IMR-90 (cell line): ENCODE measurements at regions not wholly inside any gene's neighbourhood (a gene's known extent, or its start where the extent isn't known, plus 50 kb on each side); places are given as distances from the start of the nearest gene placed in this dataset.

Experiments used
- ATAC-seq: fragments of 200-7000 bp; cut with Tn5 transposase; 2 replicates; pipeline ENCODE4 v1.9.1; 2020; ENCODE audit warnings: low read depth, mild to moderate bottlenecking, moderate library complexity
- BruUV-seq: library from RNA; stranded (reverse); fragments of 400-500 nt; replicated peaks from 2 replicates; lab custom pipeline; 2021; lab: Mats Ljungman, UMichigan
- CTCF ChIA-PET: fragments of 300-600 bp; formaldehyde crosslinking; extraction: SDS; loops from one replicate; lab custom pipeline; 2021; ENCODE audit warnings: antibody characterized with exemption; lab: Yijun Ruan, JAX
- POLR2A ChIA-PET: fragments of 300-600 bp; sonication (Branson Sonifier 250); formaldehyde crosslinking; loops from one replicate; lab custom pipeline; 2022; ENCODE audit warnings: antibody characterized with exemption; ENCODE audit not compliant: unreplicated experiment; lab: Charles Lee
- DNase-seq: peaks from one replicate; pipeline ENCODE4 v3.0.0; 2013
- H2AFZ ChIP-seq: replicated peaks from 2 replicates; pipeline ENCODE3; 2013; ENCODE audit warnings: low read length, mild to moderate bottlenecking; ENCODE audit not compliant: poor library complexity
- H2AK5ac ChIP-seq: 2 replicates; pipeline ENCODE4 v1.6.1; 2013; ENCODE audit warnings: low read depth, low read length, inconsistent platforms
- H2AK9ac ChIP-seq: replicated peaks from 2 replicates; pipeline ENCODE3; 2013; ENCODE audit warnings: mild to moderate bottlenecking, low read depth, low read length, moderate library complexity; ENCODE audit not compliant: poor library complexity
- H2BK120ac ChIP-seq: 2 replicates; pipeline ENCODE4 v1.6.1; 2013; ENCODE audit warnings: low read depth, low read length, inconsistent platforms
- H2BK15ac ChIP-seq: 3 replicates; pipeline ENCODE4 v1.6.1; 2013; ENCODE audit warnings: low read depth, low read length, inconsistent platforms
- H2BK20ac ChIP-seq: 2 replicates; pipeline ENCODE4 v1.6.1; 2013; ENCODE audit warnings: low read depth, mild to moderate bottlenecking, inconsistent platforms, low read length, moderate library complexity
- H2BK5ac ChIP-seq: 2 replicates; pipeline ENCODE4 v1.6.1; 2013; ENCODE audit warnings: mild to moderate bottlenecking, low read depth, low read length, inconsistent platforms; ENCODE audit not compliant: poor library complexity, severe bottlenecking
- H3K14ac ChIP-seq: replicated peaks from 2 replicates; pipeline ENCODE4 v1.6.1; 2013; ENCODE audit warnings: low read depth, low read length, inconsistent platforms
- H3K18ac ChIP-seq: 2 replicates; pipeline ENCODE4 v1.6.1; 2013; ENCODE audit warnings: low read depth, low read length, control low read depth
- H3K23ac ChIP-seq: 2 replicates; pipeline ENCODE4 v1.6.1; 2013; ENCODE audit warnings: low read depth, low read length, inconsistent platforms
- H3K27ac ChIP-seq: 2 replicates; pipeline ENCODE4 v1.5.1; 2013; ENCODE audit warnings: mild to moderate bottlenecking, control low read depth, low read length; ENCODE audit not compliant: insufficient read depth
- H3K27me3 ChIP-seq: 2 replicates; pipeline ENCODE4 v1.6.1; 2013; ENCODE audit warnings: low read length; ENCODE audit not compliant: control insufficient read depth, insufficient read depth
- H3K36me3 ChIP-seq: 2 replicates; pipeline ENCODE4 v1.6.1; 2013; ENCODE audit warnings: low read length, mixed read lengths; ENCODE audit not compliant: control insufficient read depth, insufficient read depth
- H3K4ac ChIP-seq: 2 replicates; pipeline ENCODE4 v1.6.1; 2013; ENCODE audit warnings: low read depth, low read length, inconsistent platforms
- H3K4me1 ChIP-seq: 2 replicates; pipeline ENCODE4 v1.6.1; 2013; ENCODE audit warnings: low read length, mixed read lengths; ENCODE audit not compliant: control insufficient read depth, insufficient read depth
- H3K4me2 ChIP-seq: 2 replicates; pipeline ENCODE4 v1.6.1; 2013; ENCODE audit warnings: low read depth, mild to moderate bottlenecking, control low read depth, low read length, moderate library complexity
- H3K4me3 ChIP-seq: 2 replicates; pipeline ENCODE4 v1.5.1; 2013; ENCODE audit warnings: low read depth, mild to moderate bottlenecking, control low read depth, low read length, moderate library complexity; ENCODE audit not compliant: insufficient read depth
- H3K56ac ChIP-seq: 2 replicates; pipeline ENCODE4 v1.6.1; 2013; ENCODE audit warnings: low read length, inconsistent platforms; ENCODE audit not compliant: insufficient read depth; ENCODE audit errors: extremely low read depth
- H3K79me1 ChIP-seq, 2 experiments: 2 replicates each; pipeline ENCODE4 v1.6.1; 2013; ENCODE audit warnings: low read length in 2 of 2, inconsistent platforms in 1 of 2, low read depth in 1 of 2
- H3K9ac ChIP-seq: 2 replicates; pipeline ENCODE4 v1.6.1; 2013; ENCODE audit warnings: low read depth, low read length, control low read depth
- H3K9me1 ChIP-seq: 2 replicates; pipeline ENCODE4 v1.6.1; 2013; ENCODE audit warnings: low read length, inconsistent platforms; ENCODE audit not compliant: insufficient read depth
- H3K9me3 ChIP-seq: 2 replicates; pipeline ENCODE4 v1.6.1; 2013; ENCODE audit warnings: low read length; ENCODE audit not compliant: control insufficient read depth, insufficient read depth
- H4K20me1 ChIP-seq: 2 replicates; pipeline ENCODE4 v1.6.1; 2013; ENCODE audit warnings: low read length, inconsistent platforms; ENCODE audit not compliant: insufficient read depth
- H4K5ac ChIP-seq: 2 replicates; pipeline ENCODE4 v1.6.1; 2013; ENCODE audit warnings: mild to moderate bottlenecking, low read depth, low read length, control low read depth
- H4K8ac ChIP-seq, 2 experiments: 2 replicates each; pipeline ENCODE4 v1.6.1; 2013; ENCODE audit warnings: low read depth in 2 of 2, low read length in 2 of 2, control low read depth in 1 of 2, inconsistent platforms in 1 of 2
- H4K91ac ChIP-seq: 2 replicates; pipeline ENCODE4 v1.6.1; 2013; ENCODE audit warnings: low read depth, low read length, inconsistent platforms; ENCODE audit not compliant: insufficient read depth
- BHLHE40 ChIP-seq: fragments of 150-350 bp; IDR thresholded peaks from 2 replicates; pipeline ENCODE4 v1.6.1; 2016; ENCODE audit warnings: mild to moderate bottlenecking, low read depth, low read length
- MAZ ChIP-seq: IDR thresholded peaks from 2 replicates; pipeline ENCODE4 v1.6.1; 2012; ENCODE audit warnings: low read depth, mild to moderate bottlenecking, low read length, improper control_type of control experiment, moderate library complexity, borderline replicate concordance
- MXI1 ChIP-seq: IDR thresholded peaks from 2 replicates; pipeline ENCODE4 v1.6.1; 2012; ENCODE audit warnings: low read depth, mild to moderate bottlenecking, low read length, moderate library complexity, borderline replicate concordance
- NFE2L2 ChIP-seq: fragments of 150-350 bp; IDR thresholded peaks from 2 replicates; pipeline ENCODE4 v1.6.1; 2016; ENCODE audit warnings: low read depth, mild to moderate bottlenecking, low read length
- POLR2A ChIP-seq: IDR thresholded peaks from 2 replicates; pipeline ENCODE4 v1.6.1; 2012; ENCODE audit warnings: mild to moderate bottlenecking, low read depth, low read length
- RAD21 ChIP-seq: IDR thresholded peaks from 2 replicates; pipeline ENCODE4 v1.6.1; 2012; ENCODE audit warnings: low read length, improper control_type of control experiment
- RFX5 ChIP-seq: IDR thresholded peaks from 2 replicates; pipeline ENCODE4 v1.8.0; 2012; ENCODE audit warnings: low read depth, mild to moderate bottlenecking, low read length, moderate library complexity
- dilution Hi-C: fragments of 300-500 bp; cut with HindIII; formaldehyde crosslinking; loops from one replicate; pipeline ENCODE4 v1.14.3; 2018; ENCODE audit warnings: low sequenced_read_pairs; ENCODE audit not compliant: unreplicated experiment
- in situ Hi-C: fragments of 300-500 bp; cut with MboI; formaldehyde crosslinking; loops from 3 replicates; pipeline ENCODE4 v1.14.3; 2019; ENCODE audit warnings: low sequenced_read_pairs, inconsistent platforms, mixed read lengths
- intact Hi-C: fragments of 100-400 bp; cut with micrococcal nuclease; formaldehyde crosslinking; loops from 2 replicates; pipeline ENCODE4 v1.10.0; 2022

- no peak for ATAC-seq
- in situ Hi-C loops, result loop anchor here (10.0 kb wide), 3 partner anchors 406 to 916 kb away; no protein-coding TSS in a partner anchor
- intact Hi-C loops, result no loop called here
These were observed 189.8 kb upstream of the BRINP1 start for GRCh38 chr9:119559056-119559455.

More at GRCh38 chr9:119559056-119559455, 189.8 kb upstream of the BRINP1 start:
- CTCF ChIA-PET, result no interaction called here
- H3K14ac ChIP-seq, result no peak overlapping the region
- TF ChIP-seq MAZ (no peak), RAD21 (no peak), MXI1 (no peak), NFE2L2 (no peak), RFX5 (no peak), BHLHE40 (no peak), POLR2A (no peak)
- H3K18ac ChIP-seq, result no peak overlapping the region
- H3K27me3 ChIP-seq, result no peaks in the 10 kb centered on the region
- no peak overlapping the region for H2AFZ ChIP-seq
- H4K20me1 ChIP-seq, result no peaks in the 10 kb centered on the region
- no peak overlapping the region for H3K9ac ChIP-seq
- H4K5ac ChIP-seq, result no peak overlapping the region
- H3K36me3 ChIP-seq, result no peaks in the 10 kb centered on the region
- H4K8ac ChIP-seq, result no peak overlapping the region
- H2AK9ac ChIP-seq, result no peak overlapping the region
- H3K4me2 ChIP-seq, result no peak overlapping the region
- H3K9me3 ChIP-seq, result no peaks in the 10 kb centered on the region
- no peak overlapping the region for H2BK5ac ChIP-seq
- no peak overlapping the region for H2BK120ac ChIP-seq
- H3K27ac ChIP-seq, result no peak overlapping the region
- H3K4me1 ChIP-seq, result no peaks in the 10 kb centered on the region
- no peak for DNase-seq
- H3K23ac ChIP-seq, result no peak overlapping the region
- H3K79me1 ChIP-seq, result no peaks in the 10 kb centered on the region
- POLR2A ChIA-PET, result no interaction called here
- dilution Hi-C loops, result no loop called here
- no peak overlapping the region for H2AK5ac ChIP-seq
- BruUV-seq, result no TSS peak
- no peak overlapping the region for H3K4me3 ChIP-seq
- no peaks in the 10 kb centered on the region for H3K9me1 ChIP-seq
- no peak overlapping the region for H2BK20ac ChIP-seq
- no peak overlapping the region for H2BK15ac ChIP-seq
- H3K56ac ChIP-seq, result no peak overlapping the region
- no peak overlapping the region for H3K4ac ChIP-seq
- H4K91ac ChIP-seq, result no peak overlapping the region
